MM.1S (cell line): ENCODE measurements at regions not wholly inside any gene's neighbourhood (a gene's known extent, or its start where the extent isn't known, plus 50 kb on each side); places are given as distances from the start of the nearest gene placed in this dataset.

Source experiments
- EZH2phosphoT487 ChIP-seq: fragments of 300-600 bp; sonication (generic); IDR thresholded peaks from 2 replicates; pipeline ENCODE4 v1.6.1; 2018; ENCODE audit warnings: antibody characterized with exemption, low read length
- TF ChIP-seq, protein P1 (sequence below): fragments of 300-600 bp; sonication (generic); IDR thresholded peaks from 2 replicates; pipeline ENCODE4 v1.5.1; 2016; ENCODE audit warnings: antibody characterized with exemption, low read length, mixed read lengths

DNA sequence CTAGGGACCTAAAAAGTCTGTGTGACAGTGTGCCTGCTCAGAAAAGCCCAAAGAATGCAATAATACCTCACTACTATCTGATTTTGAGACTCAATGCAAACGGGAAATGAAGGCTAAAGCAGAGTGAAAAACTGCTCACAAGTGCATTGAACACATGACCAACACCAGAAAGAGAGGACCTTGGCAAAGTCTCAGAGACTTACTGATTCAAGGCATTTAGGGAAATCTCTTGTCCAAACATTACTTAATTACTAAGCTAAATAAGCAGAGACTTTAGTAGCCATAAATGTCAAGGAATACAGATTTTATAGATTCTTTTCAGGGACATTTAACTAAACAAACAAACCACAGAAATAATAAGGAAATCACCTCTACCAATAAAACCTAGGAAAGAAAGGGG lies 916.0 kb downstream of the FSTL5 start:
- TF ChIP-seq, protein P1, sequence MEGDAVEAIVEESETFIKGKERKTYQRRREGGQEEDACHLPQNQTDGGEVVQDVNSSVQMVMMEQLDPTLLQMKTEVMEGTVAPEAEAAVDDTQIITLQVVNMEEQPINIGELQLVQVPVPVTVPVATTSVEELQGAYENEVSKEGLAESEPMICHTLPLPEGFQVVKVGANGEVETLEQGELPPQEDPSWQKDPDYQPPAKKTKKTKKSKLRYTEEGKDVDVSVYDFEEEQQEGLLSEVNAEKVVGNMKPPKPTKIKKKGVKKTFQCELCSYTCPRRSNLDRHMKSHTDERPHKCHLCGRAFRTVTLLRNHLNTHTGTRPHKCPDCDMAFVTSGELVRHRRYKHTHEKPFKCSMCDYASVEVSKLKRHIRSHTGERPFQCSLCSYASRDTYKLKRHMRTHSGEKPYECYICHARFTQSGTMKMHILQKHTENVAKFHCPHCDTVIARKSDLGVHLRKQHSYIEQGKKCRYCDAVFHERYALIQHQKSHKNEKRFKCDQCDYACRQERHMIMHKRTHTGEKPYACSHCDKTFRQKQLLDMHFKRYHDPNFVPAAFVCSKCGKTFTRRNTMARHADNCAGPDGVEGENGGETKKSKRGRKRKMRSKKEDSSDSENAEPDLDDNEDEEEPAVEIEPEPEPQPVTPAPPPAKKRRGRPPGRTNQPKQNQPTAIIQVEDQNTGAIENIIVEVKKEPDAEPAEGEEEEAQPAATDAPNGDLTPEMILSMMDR = no peak
- TF ChIP-seq EZH2phosphoT487 = no peak
